Epithelial cell of esophagus (primary cell): ENCODE measurements at regions not wholly inside any gene's neighbourhood (a gene's known extent, or its start where the extent isn't known, plus 50 kb on each side); places are given as distances from the start of the nearest gene placed in this dataset.

Experiments used
- DNase-seq: peaks from one replicate; pipeline ENCODE4 v3.0.0; 2010; ENCODE audit warnings: low read depth
- H3K4me3 ChIP-seq: 2 replicates; pipeline ENCODE4 v1.5.1; 2011; ENCODE audit warnings: mild to moderate bottlenecking, low read length, control low read depth
- TF ChIP-seq, protein P1 (sequence below): IDR thresholded peaks from 2 replicates; pipeline ENCODE4 v1.5.1; 2011; ENCODE audit warnings: low read depth, mild to moderate bottlenecking, low read length, control low read depth, inconsistent platforms; ENCODE audit not compliant: insufficient read depth; ENCODE audit errors: missing control alignments

DNA sequence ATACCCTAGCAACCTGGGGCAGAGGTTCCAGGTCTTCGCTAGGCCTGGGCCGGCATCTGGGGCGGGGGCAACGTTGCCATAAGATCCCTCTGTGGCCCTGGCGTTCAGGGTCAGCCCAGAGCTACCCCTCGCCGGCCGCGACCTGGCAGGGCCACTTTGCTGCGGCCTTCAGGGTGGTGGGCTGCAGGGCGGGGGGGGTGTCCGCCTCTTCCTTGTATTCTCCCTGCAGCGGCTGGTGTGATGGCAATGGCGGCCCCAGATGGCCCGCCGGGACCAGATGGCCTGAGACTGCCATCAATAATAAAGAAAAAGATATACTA lies 539.2 kb upstream of the POT1 start:
- no peak for DNase-seq
- TF ChIP-seq, protein P1, sequence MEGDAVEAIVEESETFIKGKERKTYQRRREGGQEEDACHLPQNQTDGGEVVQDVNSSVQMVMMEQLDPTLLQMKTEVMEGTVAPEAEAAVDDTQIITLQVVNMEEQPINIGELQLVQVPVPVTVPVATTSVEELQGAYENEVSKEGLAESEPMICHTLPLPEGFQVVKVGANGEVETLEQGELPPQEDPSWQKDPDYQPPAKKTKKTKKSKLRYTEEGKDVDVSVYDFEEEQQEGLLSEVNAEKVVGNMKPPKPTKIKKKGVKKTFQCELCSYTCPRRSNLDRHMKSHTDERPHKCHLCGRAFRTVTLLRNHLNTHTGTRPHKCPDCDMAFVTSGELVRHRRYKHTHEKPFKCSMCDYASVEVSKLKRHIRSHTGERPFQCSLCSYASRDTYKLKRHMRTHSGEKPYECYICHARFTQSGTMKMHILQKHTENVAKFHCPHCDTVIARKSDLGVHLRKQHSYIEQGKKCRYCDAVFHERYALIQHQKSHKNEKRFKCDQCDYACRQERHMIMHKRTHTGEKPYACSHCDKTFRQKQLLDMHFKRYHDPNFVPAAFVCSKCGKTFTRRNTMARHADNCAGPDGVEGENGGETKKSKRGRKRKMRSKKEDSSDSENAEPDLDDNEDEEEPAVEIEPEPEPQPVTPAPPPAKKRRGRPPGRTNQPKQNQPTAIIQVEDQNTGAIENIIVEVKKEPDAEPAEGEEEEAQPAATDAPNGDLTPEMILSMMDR, result no peak
- no peak overlapping the region for H3K4me3 ChIP-seq

DNA sequence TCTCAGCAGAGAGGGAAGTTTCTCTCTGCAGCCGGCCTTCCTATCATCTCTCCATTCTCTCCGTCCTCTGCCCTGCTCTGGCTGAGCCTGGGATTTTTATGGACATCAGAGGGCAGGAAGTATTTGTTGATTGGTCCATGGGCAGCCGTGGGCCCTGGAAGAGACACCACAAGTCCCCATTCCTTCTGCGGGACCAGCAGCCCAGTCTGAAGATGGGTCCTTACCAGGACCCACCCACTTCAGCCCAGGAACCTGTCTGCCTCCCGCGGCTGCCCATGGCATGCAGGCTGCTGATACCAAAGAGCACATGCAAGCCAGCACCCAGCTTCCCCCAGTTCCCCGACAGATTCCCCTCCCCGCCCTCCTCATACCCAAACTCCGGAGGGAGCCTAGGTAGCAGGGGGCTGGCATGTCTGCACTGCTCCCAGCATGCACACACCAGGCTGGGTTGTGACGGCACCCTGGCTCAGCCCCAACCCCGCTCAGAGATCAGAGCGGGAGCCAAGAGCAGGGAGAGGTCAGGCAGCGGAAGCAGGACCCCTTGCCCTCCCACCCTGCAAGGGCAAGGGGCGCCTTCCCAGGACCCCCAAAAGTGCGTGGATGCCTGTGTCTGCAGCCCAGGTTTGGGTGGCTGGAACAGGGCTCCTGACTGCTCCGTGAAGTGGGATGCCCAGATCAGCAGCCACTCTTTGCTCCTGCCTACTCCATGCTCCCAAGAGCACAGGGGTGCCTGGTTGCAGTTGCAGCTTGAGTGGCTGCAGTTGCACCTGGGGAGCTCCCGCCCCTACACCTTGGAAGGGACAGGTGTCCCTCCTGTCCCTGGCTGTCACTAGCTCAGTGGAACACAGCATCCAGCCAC lies 538.6 kb upstream of the POT1 start:
- TF ChIP-seq, protein P1, result no peak
- H3K4me3 ChIP-seq, result no peak overlapping the region
- no peak for DNase-seq

DNA sequence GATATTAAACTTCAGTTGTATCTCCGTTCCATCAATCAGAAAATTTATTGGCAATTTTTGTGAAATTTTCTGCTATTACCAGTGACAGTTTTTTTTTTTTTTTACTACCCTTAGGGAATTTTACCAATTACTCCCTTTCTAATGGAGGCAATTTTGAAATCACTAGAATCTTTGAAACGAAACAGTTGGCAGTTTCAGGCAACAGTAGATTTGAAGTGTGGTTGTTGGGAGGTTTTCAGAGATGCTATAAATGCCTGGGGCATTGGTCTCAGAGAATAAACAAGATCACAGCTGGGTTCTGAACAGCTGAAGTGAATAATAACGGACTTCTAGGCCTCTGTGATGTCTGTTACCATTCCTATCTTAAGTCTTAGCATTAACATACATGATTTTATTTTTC lies 535.9 kb upstream of the POT1 start:
- TF ChIP-seq, protein P1, result no peak
- H3K4me3 ChIP-seq, result no peak overlapping the region

DNA sequence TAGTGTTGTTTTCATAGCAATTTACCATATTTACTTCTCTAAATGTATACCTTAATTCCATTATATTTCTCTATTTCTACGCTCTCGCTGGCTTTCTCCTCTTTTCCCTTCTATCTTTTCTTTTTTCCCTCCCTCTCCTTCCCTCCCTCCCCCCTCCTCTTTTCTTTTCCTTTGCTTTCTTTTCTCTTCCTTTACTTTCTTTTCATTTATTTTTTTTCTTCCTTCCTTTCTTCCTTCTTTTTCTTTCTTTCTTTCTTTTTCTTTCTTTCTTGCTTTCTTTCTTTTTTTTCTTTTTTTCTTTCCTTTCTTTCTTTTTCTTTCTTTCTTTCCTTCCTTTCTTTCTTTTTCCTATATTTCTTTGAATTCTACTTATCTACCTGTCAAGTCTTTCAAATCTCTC lies 533.0 kb upstream of the POT1 start:
- TF ChIP-seq, protein P1, result no peak
- H3K4me3 ChIP-seq, result no peak overlapping the region
- no peak for DNase-seq

More for the DNA sequence above, 535.9 kb upstream of the POT1 start:
- DNase-seq, result no peak

DNA sequence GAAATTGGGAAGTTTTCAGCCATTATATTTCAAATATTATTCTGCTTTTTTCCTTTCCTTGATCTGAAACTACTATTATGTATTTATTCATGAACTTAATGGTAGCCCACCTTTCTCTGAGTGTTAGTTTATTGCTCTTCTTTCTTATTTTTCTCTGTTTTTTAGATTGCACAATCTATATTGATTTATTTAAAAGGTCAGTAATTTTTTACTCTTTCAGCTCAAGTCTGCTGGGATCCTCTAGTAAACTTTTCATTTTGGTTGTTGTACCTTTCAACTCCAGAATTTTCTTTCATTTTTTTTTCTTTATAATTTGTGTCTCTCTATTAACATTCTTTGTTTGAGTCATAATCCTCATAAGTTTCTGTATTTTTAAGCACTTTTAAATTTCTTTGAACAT lies 529.4 kb upstream of the POT1 start:
- no peak for DNase-seq
- TF ChIP-seq, protein P1, result no peak
- no peak overlapping the region for H3K4me3 ChIP-seq

DNA sequence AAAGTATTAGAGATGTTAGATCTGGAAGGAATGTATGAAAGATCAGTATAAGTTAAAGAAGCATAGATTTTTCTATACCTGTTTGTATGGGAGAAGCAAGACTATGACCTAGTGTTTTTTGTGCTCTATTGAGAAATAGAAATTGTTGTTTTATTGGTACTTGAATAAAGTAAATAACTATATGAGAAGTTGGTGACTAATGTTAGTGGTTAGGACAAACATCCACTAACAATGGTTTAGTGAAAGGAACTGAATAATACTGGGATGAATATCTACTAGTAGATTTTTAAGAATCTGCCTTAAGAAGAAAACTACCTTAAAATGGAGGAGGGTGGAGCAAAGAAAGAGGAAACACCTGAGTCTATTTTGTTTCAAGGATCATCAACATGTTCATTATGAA lies 521.1 kb upstream of the POT1 start:
- TF ChIP-seq, protein P1, result no peak
- DNase-seq, result peak; percentile 4
- H3K4me3 ChIP-seq, result no peak overlapping the region

DNA sequence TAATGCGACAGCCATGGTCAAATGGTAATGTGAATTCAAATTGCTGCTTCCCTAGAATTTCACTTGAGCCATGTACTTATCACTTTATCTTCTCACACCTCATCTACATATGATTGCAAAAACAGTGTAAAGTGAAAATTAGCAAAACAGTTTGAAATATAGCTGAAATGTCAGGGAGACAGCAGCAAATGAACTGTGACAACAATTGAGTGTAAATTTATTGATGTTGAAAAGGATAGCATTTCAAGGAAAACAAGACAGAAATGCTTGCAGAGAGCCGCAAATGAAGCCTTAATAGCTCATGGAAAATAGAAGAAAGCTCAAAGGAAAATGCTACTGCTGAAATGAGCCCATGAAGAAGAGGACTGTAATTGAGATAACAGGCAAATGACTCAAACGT lies 516.2 kb upstream of the POT1 start:
- H3K4me3 ChIP-seq, result no peak overlapping the region
- TF ChIP-seq, protein P1, result no peak
- DNase-seq, result no peak
